ENCODE measurements at regions not wholly inside any gene's neighbourhood (a gene's known extent, or its start where the extent isn't known, plus 50 kb on each side); places are given as distances from the start of the nearest gene placed in this dataset.

- no peak for DNase-seq (ENCODE audit: low read depth)
- TF ChIP-seq CTCF (IDR thresholded peaks at IDR 0.05; ENCODE audit: control insufficient read depth, extremely low read depth, insufficient read depth) = no peak
- no peak overlapping the region for H3K4me3 ChIP-seq (ENCODE audit: low read depth, low read length)
These were observed 193.0 kb upstream of the GOLIM4 start for GRCh38 chr3:168288511-168289401.

- no peak for DNase-seq (ENCODE audit: low read depth)
- no peak overlapping the region for H3K4me3 ChIP-seq (ENCODE audit: low read depth, low read length)
- TF ChIP-seq CTCF (IDR thresholded peaks at IDR 0.05; ENCODE audit: control insufficient read depth, extremely low read depth, insufficient read depth) = no peak
These were observed 189.8 kb upstream of the GOLIM4 start for GRCh38 chr3:168285506-168285905.

GRCh38 chr3:168284728-168285127, 189.0 kb upstream of the GOLIM4 start:
- H3K4me3 ChIP-seq (ENCODE audit: low read depth, low read length) = no peak overlapping the region
- no peak for DNase-seq (ENCODE audit: low read depth)
- TF ChIP-seq CTCF (IDR thresholded peaks at IDR 0.05; ENCODE audit: control insufficient read depth, extremely low read depth, insufficient read depth) = no peak

GRCh38 chr3:168275662-168276061, 179.9 kb upstream of the GOLIM4 start:
- DNase-seq (ENCODE audit: low read depth) = no peak
- no peak overlapping the region for H3K4me3 ChIP-seq (ENCODE audit: low read depth, low read length)
- TF ChIP-seq CTCF (IDR thresholded peaks at IDR 0.05; ENCODE audit: control insufficient read depth, extremely low read depth, insufficient read depth) = no peak

GRCh38 chr3:168273917-168274316, 178.2 kb upstream of the GOLIM4 start:
- DNase-seq (ENCODE audit: low read depth) = no peak
- TF ChIP-seq CTCF (IDR thresholded peaks at IDR 0.05; ENCODE audit: control insufficient read depth, extremely low read depth, insufficient read depth) = no peak
- H3K4me3 ChIP-seq (ENCODE audit: low read depth, low read length) = no peak overlapping the region

GRCh38 chr3:168273036-168273435, 177.3 kb upstream of the GOLIM4 start:
- TF ChIP-seq CTCF (IDR thresholded peaks at IDR 0.05; ENCODE audit: control insufficient read depth, extremely low read depth, insufficient read depth) = no peak
- H3K4me3 ChIP-seq (ENCODE audit: low read depth, low read length) = no peak overlapping the region
- DNase-seq (ENCODE audit: low read depth) = no peak
